K562 (cell line): ENCODE measurements at regions not wholly inside any gene's neighbourhood (a gene's known extent, or its start where the extent isn't known, plus 50 kb on each side); places are given as distances from the start of the nearest gene placed in this dataset.

Experiments used
- CHD7 ChIP-seq: fragments of 200-600 bp; sonication (generic); IDR thresholded peaks from one replicate; pipeline ENCODE4 v1.6.1; 2012; ENCODE audit warnings: mild to moderate bottlenecking, low read depth, low read length, inconsistent platforms
- GTF2F1 ChIP-seq: IDR thresholded peaks from 2 replicates; pipeline ENCODE4 v1.6.1; 2011; ENCODE audit warnings: low read depth, low read length, improper control_type of control experiment
- HDAC6 ChIP-seq: IDR thresholded peaks from 2 replicates; pipeline ENCODE4 v1.6.1; 2012; ENCODE audit warnings: low read depth, mild to moderate bottlenecking, control low read depth, inconsistent platforms, low read length, moderate library complexity
- MECOM ChIP-seq: fragments of 250-450 bp; sonication (Bioruptor Pico); IDR thresholded peaks from 2 replicates; pipeline ENCODE4 v1.8.0; 2022; ENCODE audit warnings: inconsistent platforms
- SOX6 ChIP-seq: fragments of 450-650 bp; IDR thresholded peaks from 2 replicates; pipeline ENCODE4 v1.6.1; 2014; ENCODE audit warnings: mild to moderate bottlenecking
- SRSF1 ChIP-seq: fragments of 200-400 bp; formaldehyde crosslinking; IDR thresholded peaks from 2 replicates; pipeline ENCODE4 v1.6.1; 2017; ENCODE audit warnings: mild to moderate bottlenecking, low read depth, low read length, moderate library complexity
- TCF7L2 ChIP-seq: fragments of 150-350 bp; IDR thresholded peaks from 2 replicates; pipeline ENCODE4 v1.6.1; 2016; ENCODE audit warnings: low read depth, mild to moderate bottlenecking, low read length, moderate library complexity
- TGIF2 ChIP-seq: sonication (generic); formaldehyde crosslinking; IDR thresholded peaks from 2 replicates; pipeline ENCODE4 v1.8.1; 2022; ENCODE audit warnings: mild to moderate bottlenecking, missing genetic modification reagents, moderate library complexity
- ZNF778 ChIP-seq: fragments of 450-650 bp; formaldehyde crosslinking; IDR thresholded peaks from 2 replicates; pipeline ENCODE4 v1.4.0; 2020; ENCODE audit warnings: mild to moderate bottlenecking, moderate library complexity
- TF ChIP-seq, protein P1 (sequence below): sonication (generic); formaldehyde crosslinking; IDR thresholded peaks from 2 replicates; pipeline ENCODE4 v1.8.1; 2022; ENCODE audit warnings: missing genetic modification reagents
- TF ChIP-seq, protein P2 (sequence below): sonication (generic); formaldehyde crosslinking; IDR thresholded peaks from 2 replicates; pipeline ENCODE4 v1.8.1; 2023; ENCODE audit warnings: mild to moderate bottlenecking, missing genetic modification reagents
- TF ChIP-seq, protein P3 (sequence below): sonication (generic); formaldehyde crosslinking; IDR thresholded peaks from 2 replicates; pipeline ENCODE4 v1.8.0; 2022; ENCODE audit warnings: missing genetic modification reagents, mild to moderate bottlenecking, moderate library complexity, borderline replicate concordance

DNA sequence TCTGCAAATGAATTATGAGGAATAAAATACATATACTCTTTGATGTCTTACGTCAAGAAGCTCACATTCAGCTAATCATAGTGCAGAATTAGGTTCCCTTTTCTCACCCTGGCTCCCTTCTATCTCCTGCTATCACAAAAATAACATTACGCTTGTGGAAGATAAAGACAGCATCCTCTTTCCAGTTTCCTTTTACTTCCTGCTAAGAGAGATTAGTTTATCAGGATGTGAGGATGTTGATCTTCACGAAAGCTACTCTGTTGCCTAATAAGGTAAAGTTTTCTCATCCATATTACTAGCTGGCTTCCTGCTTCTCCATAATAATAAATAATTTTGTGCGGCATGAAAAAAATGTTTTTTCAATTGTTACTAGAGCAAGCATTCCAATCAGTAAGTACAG, 217.7 kb upstream of the DCN start (continued):
- peak; percentile 77 for TF ChIP-seq MECOM (CRISPR knock-in tag)
- TF ChIP-seq GTF2F1: no peak
- TF ChIP-seq CHD7: no peak
- TF ChIP-seq, protein P1, sequence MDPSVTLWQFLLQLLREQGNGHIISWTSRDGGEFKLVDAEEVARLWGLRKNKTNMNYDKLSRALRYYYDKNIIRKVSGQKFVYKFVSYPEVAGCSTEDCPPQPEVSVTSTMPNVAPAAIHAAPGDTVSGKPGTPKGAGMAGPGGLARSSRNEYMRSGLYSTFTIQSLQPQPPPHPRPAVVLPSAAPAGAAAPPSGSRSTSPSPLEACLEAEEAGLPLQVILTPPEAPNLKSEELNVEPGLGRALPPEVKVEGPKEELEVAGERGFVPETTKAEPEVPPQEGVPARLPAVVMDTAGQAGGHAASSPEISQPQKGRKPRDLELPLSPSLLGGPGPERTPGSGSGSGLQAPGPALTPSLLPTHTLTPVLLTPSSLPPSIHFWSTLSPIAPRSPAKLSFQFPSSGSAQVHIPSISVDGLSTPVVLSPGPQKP (CRISPR knock-in tag): no peak
- no peak for TF ChIP-seq HDAC6
- TF ChIP-seq, protein P2, sequence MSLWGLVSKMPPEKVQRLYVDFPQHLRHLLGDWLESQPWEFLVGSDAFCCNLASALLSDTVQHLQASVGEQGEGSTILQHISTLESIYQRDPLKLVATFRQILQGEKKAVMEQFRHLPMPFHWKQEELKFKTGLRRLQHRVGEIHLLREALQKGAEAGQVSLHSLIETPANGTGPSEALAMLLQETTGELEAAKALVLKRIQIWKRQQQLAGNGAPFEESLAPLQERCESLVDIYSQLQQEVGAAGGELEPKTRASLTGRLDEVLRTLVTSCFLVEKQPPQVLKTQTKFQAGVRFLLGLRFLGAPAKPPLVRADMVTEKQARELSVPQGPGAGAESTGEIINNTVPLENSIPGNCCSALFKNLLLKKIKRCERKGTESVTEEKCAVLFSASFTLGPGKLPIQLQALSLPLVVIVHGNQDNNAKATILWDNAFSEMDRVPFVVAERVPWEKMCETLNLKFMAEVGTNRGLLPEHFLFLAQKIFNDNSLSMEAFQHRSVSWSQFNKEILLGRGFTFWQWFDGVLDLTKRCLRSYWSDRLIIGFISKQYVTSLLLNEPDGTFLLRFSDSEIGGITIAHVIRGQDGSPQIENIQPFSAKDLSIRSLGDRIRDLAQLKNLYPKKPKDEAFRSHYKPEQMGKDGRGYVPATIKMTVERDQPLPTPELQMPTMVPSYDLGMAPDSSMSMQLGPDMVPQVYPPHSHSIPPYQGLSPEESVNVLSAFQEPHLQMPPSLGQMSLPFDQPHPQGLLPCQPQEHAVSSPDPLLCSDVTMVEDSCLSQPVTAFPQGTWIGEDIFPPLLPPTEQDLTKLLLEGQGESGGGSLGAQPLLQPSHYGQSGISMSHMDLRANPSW (CRISPR knock-in tag): no peak
- TF ChIP-seq TGIF2 (CRISPR knock-in tag): no peak
- TF ChIP-seq SRSF1: no peak
- TF ChIP-seq, protein P3, sequence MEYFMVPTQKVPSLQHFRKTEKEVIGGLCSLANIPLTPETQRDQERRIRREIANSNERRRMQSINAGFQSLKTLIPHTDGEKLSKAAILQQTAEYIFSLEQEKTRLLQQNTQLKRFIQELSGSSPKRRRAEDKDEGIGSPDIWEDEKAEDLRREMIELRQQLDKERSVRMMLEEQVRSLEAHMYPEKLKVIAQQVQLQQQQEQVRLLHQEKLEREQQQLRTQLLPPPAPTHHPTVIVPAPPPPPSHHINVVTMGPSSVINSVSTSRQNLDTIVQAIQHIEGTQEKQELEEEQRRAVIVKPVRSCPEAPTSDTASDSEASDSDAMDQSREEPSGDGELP (CRISPR knock-in tag): no peak
- peak; percentile 32; the same call in 1 of the 2 replicates for TF ChIP-seq SOX6
- no peak for TF ChIP-seq ZNF778 (CRISPR knock-in tag)
- no peak for TF ChIP-seq TCF7L2
